HUDEP-2 (cell line): ENCODE measurements at regions not wholly inside any gene's neighbourhood (a gene's known extent, or its start where the extent isn't known, plus 50 kb on each side); places are given as distances from the start of the nearest gene placed in this dataset.
"Not testable (repeated sequence)": the region's sequence is repeated elsewhere in the genome, so short reads cannot be mapped to it uniquely, and the experiment has no call there.

Experiments used
- DNase-seq, 76 experiments: peaks; one replicate each; lab custom pipeline; 2025; ENCODE audit not compliant: unreplicated experiment in 76 of 76; lab: John Stamatoyannopoulos, UW

DNA sequence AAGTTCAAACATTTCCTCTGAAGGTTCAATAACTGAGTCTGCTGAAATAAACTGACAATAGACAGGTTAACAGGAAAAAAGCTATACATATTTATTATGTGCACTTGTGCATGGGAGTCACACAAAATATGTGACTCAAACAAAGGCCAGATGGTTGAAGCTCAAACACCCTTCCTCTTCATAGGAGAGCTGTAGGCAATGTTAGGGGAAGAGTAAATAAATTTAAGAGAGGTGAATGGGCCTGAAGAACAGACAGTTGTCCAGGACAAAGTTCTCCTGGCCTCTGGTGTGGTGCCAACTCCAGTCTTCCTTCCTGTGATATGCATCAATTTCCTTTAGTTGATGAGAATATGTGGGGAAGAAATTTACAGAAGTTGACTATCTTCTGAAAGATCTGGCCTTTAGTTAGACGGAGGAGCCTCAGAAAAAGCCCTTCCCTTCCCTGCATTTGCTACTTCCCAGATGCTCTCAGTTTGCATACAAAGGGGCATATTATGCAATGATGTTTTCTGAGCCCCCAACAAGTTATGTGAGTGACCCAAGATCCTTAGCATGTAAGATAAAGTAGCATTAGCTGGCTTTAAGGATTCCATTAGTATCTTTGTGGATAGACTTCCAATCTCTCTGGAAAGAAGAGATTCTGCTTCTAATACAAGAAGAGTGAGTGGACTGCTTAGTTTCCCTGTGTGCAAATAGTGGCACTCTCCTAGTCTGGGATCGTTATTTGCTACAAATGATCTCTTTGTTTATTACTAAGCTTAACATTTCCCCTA, 96.4 kb upstream of the IGSF10 start:
- no peak for DNase-seq

GRCh38 chr3:151556596-151556995, 95.7 kb upstream of the IGSF10 start:
- DNase-seq = no peak

DNA sequence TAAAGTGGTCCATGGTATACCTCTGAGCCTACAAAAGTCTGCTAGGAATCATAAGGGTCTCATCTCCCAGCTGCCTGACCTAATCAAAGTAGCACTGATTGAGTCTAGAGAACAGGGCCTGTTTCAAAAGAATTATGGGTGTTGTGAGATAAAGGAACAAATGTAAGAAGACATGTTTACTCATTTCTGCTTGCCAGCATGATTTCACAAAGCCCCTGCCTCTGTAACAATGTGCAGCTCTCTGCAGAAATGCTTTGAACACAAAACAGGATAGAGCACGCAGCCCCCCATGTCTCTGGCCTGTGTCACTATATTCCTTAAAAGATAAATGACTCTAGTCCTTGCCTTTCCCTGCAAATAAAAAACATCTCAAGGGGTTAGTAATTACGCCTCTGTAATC, 94.7 kb upstream of the IGSF10 start:
- DNase-seq = no peak

DNA sequence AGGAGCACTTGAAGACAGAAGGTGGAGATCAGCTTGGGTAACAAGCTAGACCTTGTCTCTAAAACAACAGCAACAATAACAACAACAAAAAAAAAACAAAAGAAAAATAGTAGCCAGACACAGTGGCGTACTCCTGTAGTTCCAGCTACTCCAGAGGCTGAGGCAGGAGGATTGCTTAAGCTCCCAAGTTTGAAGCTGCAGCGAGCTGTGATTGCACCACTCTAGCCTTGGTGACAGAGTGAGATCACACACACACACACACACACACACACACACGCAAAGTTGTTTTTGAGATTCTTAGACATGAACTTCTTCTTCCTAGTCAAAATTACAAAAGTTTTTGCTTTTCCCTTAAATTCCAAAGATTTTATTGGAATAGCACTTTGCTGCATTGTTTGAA, 93.0 kb upstream of the IGSF10 start:
- no peak for DNase-seq

DNA sequence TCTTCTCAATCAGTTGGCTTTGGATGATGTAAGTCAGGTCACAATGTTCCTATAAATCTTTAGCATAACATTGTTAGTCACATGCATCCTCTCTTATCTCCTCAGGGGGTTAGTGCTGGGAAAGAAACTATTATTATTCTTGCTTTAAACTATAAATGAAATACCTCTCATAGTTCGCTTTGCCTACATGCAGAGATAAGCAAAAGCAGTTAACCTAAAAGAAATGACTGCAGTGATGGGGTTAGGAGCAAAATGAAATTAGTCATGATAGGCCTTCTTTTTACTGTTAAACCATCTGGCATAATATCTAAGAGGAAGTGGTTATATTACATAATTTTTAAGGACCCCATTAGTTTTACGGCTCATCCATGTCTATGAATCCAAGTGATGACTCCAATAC, 91.7 kb upstream of the IGSF10 start:
- no peak for DNase-seq

- no peak for DNase-seq
Observed at GRCh38 chr3:151550642-151551041, 89.8 kb upstream of the IGSF10 start.

DNA sequence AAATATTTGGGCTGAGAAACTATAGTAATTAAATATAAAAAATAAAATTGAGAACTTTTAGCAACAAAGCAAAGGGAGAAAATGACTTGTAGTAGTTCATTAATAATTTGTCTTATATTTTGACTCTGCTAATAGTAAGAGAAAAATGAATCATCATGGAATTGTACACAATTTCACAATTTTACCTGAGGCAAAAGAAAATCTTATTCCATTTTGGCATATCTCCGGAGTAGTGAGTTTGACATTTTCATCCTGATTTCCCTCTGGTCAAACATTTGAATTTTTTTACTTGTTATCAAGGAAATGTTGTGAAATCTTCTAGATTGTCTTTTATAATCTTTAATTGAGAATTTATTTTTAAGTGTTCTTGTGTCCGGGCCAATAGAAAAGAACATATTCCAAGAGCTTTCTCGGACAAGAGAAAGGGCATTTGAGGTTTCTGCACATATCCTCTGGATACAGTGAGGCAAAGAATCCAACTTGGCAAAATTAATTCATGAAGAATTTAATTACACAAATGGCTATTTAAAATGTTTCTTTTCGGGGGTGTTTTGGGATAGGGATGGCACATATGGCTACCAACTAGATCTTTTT, 89.3 kb upstream of the IGSF10 start:
- DNase-seq = no peak

DNA sequence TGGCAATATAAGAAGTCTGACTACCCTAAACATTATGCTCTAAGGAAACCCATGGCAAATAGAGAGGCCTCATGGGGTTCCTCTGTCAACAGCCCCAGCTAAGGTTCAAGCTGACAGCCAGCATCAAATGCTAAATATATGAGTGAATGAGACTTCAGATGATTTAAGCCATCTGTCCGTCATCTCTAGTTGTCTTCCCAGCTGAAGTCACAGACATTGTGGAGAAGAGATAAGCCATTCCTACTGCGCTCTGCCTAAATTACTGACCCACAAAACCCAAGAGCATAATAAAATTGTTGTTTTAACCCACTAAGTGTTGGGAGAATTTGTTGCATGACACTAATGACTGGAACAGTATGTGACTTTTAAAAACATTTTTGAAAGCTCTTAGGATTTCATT, 87.3 kb upstream of the IGSF10 start:
- no peak for DNase-seq

DNA sequence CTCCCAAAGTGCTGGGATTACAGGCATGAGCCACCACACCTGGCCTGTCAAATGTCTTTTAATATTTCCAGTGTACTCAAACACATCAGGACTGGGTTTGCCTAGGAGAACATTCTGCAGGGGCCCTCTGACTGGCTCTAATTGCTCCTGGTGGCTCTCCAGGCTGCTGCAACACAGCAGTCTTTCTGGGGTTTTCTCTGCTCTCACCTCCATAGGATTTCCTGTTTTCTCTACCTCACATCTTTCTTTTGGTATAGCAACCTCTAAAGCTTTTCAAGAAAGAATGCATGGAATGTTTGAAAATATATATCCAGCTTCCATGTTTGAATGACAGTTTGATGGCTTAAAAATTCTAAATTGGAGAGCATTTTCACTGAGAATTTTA, 83.3 kb upstream of the IGSF10 start:
- no peak for DNase-seq

DNA sequence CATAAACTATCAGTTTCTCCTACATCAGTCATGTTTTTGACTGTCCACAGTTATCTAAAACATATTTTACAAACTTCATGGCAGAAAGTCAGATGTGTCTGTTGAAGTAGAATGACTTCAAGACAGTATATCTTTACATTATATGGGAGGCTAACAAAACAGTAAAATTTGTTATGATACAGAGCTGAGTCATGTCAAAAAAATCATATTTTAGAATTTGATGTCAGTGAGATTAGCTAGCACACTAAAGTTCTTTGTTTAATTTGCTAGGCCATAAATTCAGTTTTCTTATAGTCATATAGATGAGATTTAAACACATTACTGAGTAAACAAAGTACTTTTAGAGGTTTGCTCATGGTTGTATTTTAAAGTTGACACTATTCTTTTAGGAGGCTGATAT, 80.3 kb upstream of the IGSF10 start:
- no peak for DNase-seq

GRCh38 chr3:151539599-151539998, 78.7 kb upstream of the IGSF10 start:
- no peak for DNase-seq

DNA sequence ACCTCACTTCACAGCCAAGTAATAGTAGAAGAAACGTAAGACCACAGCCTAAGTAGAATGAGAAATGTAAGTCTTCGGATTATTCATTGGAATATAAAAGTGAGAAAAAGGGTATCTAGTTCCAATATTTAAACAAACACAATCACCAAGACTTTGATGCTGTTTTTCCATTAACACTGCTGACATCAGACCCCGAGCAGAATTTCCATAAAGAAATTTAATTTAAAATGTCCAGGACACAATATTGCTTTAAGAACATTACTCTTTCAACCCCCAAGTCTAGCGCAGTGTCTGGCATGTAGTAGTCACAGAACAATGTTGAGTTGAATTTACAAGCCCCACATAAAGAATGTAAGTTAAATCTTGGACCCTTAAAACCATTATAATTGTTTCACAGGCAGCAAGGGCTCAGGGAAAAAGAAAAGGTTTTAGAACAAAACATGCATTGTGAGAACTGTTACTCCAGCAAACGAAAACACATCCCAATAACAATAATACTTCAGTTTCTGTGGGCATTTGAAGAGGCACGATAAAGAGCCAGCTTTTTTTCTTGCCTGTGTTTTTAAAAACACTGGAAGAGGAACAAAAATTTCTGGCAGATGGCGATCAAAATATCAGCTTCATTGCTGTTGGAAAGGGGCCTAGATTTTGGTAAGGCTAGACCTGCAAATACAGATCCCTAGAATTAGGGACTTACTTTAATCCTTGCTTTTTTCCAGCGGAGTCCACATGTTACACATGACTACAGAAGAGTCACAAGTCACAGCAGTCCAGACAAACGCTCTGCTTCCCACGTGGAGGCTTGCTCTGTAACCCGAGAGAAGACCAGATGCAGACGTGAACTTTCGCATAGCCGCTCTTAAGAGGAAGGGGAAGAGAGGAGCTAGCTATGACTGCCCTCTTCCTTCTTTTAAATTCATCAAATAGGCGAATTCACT, 77.9 kb upstream of the IGSF10 start:
- DNase-seq = no peak

- DNase-seq = no peak
Observed at GRCh38 chr3:151537726-151538125, 76.9 kb upstream of the IGSF10 start.

GRCh38 chr3:151526757-151527156, 65.9 kb upstream of the IGSF10 start:
- DNase-seq = no peak

GRCh38 chr3:151520105-151520504, 59.2 kb upstream of the IGSF10 start:
- no peak for DNase-seq

DNA sequence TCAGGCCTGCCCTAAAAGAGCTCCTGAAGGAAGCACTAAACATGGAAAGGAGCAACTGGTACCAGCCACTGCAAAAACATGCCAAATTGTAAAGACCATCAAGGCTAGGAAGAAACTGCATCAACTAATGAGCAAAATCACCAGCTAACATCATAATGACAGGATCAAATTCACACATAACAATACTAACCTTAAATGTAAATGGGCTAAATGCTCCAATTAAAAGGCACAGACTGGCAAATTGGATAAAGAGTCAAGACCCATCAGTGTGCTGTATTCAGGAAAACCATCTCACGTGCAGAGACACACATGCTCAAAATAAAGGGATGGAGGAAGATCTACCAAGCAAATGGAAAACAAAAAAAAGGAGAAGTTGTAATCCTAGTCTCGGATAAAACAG, 50.6 kb upstream of the IGSF10 start:
- DNase-seq = not testable (repeated sequence)
